DMS 273 (cell line): ENCODE measurements at regions not wholly inside any gene's neighbourhood (a gene's known extent, or its start where the extent isn't known, plus 50 kb on each side); places are given as distances from the start of the nearest gene placed in this dataset.
"Not testable (repeated sequence)": the region's sequence is repeated elsewhere in the genome, so short reads cannot be mapped to it uniquely, and the experiment has no call there.

ENCODE experiments used
- DNase-seq: peaks from one replicate; lab custom pipeline; 2025; ENCODE audit not compliant: unreplicated experiment; lab: John Stamatoyannopoulos, UW

GRCh38 chr3:150248116-150248887 is 159.8 kb upstream of the TSC22D2 start:
- DNase-seq: no peak

- peak; percentile 22 for DNase-seq
Observed at GRCh38 chr3:150247441-150247840, 160.7 kb upstream of the TSC22D2 start.

- DNase-seq: no peak
Observed at GRCh38 chr3:150243466-150243865, 164.6 kb upstream of the TSC22D2 start.

- peak; percentile 70 for DNase-seq
Observed at GRCh38 chr3:150242220-150242936, 165.7 kb upstream of the TSC22D2 start.

DNA sequence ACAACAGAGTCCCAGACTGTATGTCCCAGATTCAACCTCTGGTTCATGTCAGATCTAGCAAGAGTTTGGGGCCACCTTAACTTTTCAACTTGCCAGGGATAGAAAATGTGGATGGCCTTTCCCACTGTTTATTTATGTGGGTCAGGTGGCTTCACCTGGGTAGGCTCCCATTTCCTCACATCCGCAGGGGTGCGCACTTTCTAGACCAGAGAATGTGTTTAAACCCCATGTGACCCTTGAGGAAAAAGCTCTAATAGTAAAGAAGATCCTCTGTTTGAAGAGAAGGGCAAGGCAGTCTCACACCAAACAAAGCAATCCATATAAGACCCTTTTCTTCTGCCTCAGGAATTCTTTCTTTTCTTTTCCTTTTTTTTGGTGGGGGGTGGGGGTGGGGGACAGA is 167.2 kb upstream of the TSC22D2 start:
- no peak for DNase-seq

DNA sequence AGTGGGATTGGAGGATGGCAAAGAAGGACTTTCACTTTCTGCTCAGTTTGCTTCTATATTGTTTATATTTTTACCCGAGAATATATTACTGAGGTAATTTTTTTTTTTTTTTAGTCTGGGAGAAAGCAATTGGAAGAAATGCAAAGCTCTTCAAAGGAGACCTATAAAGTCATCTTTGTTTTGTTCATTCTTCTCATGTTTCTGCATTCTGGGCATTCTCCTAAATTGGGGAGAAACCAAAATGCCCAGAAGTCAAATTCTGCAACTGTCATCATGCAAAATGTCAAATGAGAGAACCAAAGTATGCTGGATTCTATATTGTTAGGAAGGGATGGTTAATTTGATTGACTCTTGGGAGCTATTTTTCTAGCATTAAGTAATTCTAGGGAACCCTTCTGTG is 168.3 kb upstream of the TSC22D2 start:
- no peak for DNase-seq

DNA sequence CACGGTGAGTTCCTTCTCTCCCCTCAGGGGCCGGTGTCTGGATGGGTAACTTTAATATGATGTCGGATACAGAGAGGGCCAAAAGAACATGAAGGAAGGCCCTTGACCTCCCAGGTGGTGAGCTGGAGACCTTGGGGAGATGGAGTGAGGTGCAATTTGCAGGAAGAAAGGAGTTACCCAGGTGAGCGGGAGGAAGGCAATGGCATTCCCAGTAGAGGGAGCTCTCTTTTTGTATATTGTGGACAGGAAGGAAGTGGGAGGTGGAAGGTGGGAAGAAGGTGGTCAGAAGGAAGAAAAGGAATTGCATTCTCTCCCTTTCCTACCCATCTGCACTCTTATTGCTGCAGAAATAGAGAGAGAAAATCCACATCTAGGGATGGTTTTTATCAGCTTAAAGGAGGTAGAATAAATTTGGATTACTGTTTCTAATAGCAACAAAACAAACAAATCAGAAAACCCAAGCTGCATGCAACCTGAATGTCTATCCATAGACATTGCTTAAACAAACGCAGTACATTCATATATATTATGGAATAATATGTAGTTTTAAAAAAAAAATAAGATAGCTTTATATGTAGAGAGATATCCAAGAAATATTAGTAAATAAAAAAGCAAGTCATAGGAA is 169.0 kb upstream of the TSC22D2 start:
- peak; percentile 85 for DNase-seq

DNA sequence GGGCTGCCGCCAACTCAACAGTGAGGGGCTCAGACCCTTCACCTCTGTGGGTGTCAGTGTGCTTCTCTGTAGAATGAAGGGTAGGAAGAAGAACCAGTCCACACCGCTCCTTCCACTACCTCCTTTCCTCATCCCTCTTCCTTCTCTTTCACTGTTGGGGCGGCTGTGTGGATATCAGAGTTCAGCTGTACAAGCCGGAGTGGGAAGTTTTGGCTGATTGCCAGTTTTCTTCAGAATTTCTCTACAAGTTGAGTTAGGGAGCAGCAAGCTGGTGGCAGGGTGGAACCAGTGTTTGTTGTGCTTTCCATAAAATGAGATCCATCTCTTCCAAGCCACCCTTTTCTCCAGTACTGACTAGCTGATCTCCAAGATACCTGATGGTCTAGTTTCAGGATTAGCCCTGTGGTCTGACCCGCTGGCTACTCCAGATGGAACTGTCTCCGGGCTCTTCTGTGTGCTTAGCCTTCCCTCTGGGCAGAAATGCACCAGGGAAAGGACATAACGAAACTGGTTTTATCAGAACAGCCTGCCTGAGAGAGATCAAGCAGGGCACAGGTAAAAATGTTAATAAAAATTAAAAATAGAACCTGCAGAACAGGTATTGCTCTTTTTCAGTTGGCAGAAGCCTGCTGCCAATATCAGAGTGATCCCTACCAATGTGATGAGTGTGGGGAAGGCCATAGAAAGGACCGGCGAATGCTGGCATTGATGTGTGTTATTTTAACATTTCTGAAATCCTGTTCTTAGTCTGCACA is 169.9 kb upstream of the TSC22D2 start:
- DNase-seq: peak; percentile 61

DNA sequence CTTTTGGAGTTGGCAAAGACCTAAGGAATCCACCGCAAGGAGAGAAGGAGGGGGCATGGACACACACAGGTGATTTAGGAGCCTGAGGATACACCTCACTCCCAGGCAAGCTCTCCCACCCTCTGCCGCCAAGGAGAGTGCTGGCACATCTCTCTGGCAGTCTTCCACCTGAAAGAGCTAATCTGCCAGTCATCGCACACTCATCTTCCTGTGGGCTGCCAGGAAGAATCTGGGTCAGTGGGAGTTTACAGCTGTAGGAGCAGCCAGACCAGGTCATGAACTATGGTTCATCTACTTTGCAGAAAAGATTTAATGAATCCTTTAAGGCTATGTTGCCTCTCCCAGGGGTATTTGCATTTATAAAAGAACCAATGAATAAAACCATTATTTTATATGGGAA is 170.6 kb upstream of the TSC22D2 start:
- DNase-seq: peak; percentile 24

DNA sequence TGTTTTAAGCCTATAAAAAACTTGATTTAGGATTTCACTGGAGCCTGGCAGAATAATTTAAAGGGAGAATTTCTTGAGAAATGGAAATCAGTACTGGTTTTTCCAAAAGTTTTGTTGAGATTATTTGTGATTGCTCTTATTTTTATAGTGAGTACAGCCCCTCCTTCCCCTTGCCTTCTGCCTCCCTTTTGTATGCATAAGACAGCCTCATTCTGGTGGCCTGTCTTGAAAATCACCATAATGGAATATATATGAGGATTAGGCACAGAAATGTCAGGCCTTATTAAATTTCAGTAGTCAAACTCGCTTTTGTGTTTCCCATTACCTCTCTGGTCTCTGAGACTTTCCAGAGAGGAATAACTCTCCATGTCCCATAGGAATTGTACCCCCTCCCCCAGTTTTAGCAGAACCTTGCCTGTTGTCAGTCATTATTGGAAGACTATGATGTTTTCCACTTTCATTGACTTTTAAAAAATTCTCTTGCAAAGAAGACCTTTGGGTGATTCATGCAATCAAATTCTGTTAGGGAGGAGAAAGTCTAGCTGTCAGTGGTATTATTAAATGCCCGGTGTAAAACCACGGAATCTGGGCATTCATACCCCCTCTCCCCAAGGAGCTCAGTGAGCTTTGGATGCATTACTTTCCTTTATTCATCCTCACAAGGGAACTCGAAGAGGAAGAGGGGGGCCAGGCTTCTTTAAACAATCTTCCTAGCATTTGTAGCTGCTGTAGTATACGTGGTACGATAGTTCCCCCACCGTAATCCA is 171.6 kb upstream of the TSC22D2 start:
- no peak for DNase-seq

GRCh38 chr3:150235799-150236198 is 172.3 kb upstream of the TSC22D2 start:
- DNase-seq: no peak

DNA sequence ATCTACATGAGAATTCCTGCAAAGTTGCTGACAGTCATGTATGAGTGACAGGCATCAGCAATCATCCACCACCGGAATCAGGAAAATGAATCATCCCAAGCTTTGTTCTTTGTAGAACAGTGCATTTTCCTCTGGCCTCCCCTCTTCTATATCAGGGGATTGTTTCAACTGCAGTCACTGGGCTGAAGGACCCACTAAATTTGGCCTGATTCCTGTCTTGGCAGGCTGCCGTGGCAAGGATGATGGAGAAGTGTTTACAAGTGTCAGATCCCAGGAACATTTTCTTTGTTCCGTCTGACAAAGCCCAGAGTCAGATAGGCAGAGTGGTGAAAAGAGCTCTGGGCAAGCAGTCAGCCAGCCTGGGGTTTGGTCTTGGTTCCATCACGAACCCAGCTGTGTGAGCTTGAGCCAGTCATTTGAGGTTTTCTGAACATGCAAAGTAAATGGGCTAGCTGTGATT is 175.1 kb upstream of the TSC22D2 start:
- DNase-seq: peak; percentile 22

DNA sequence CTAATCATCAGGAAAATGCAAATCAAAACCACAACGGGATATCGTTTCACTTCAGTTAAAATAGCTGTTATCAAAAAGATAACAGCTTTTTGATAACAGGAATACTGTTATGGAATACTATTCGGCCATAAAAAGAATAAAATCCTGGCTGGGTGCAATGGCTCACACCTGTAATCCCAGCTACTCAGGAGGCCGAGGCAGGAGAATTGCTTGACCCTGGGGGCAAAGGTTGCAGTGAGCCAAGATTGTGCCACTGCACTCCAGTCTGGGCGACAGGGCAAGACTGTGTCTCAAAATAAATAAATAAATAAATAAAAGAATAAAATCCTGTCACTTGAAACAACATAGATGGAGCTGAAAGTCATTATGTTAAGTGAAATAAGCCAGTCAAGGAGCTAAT is 178.1 kb upstream of the TSC22D2 start:
- DNase-seq: no peak

GRCh38 chr3:150228626-150229025 is 179.5 kb upstream of the TSC22D2 start:
- not testable (repeated sequence) for DNase-seq

DNA sequence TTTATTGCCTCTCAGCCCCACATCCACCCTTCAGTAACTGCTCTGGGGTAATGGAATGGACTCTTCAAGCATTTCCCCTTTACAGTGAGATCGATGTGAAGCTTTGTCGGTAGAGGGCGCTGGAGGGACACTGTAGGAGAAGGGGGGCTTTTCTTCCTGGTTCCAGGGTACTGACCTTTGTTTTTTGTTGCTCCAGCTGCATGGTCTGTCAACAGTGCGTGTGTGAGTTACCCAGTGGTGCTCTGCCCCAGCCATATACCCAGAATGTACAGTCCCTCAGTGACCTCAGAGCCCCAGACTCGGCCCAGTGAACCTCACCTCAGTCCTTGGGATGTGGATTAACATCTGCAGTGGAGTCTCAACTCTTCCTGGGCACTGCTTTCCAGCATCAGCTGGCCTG is 180.3 kb upstream of the TSC22D2 start:
- peak; percentile 94 for DNase-seq

DNA sequence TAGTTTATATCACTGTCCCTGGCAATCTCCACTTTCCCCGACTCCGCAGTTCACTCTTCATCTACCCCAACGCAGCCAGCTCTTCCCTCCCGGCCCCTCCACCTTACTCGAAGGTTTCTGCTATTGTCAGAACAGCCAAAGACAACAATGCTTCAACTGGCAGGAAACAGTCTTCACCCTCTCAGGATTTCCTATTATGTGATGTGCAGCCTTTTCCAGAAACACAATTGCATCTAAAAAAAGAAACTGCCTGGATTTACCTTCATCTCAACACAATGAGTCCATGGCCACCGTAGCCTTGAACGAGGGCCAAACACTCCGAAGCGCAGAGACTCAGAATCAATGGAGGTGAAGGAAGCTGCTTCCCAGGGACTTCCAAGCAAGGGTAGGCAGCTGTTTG is 182.1 kb upstream of the TSC22D2 start:
- DNase-seq: no peak

GRCh38 chr3:150223558-150223957 is 184.5 kb upstream of the TSC22D2 start:
- DNase-seq: no peak

DNA sequence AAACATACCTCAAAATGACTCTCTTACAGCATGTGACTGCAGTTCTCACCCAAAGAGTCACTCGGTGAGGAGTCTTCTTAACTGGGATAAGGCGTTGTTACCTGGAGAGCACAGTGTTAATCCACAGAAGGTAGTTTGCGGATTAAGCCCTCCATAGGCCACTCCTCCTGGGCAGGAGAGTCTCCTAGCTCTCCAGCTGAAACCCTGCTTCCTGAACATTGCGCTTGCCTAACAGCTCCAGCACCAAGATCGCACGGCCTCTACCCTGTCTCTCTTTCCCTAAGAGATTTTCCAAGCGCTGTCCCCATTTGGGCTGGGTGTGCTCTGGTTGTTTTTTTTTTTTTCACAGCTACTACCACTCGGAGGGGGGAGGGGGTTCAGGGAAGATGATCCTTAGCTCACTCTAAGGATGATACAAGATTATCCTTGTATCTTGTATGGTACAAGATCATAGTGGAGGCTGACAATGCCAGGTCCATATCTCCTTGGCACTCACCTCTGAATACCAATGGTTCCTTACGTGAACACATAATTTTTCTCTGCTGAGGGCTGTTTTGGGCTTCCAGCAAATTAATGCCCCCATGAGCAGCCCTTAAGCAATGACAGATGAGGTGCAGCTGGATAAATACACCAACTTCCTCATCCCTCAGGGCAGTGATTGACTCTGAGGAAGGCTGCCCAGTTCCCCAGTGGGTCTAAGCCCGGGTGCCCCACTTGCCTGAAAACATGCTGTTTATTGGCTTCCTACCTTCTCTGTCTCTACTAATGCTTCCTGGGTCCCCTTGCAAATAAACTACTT is 185.2 kb upstream of the TSC22D2 start:
- DNase-seq: no peak

- DNase-seq: no peak
Observed at GRCh38 chr3:150221904-150222523, 186.1 kb upstream of the TSC22D2 start.
